GM23248 (cell line): ENCODE measurements at regions not wholly inside any gene's neighbourhood (a gene's known extent, or its start where the extent isn't known, plus 50 kb on each side); places are given as distances from the start of the nearest gene placed in this dataset.
"Not testable (repeated sequence)": the region's sequence is repeated elsewhere in the genome, so short reads cannot be mapped to it uniquely, and the experiment has no call there.

ENCODE experiments used
- DNase-seq: peaks from one replicate; pipeline ENCODE4 v3.0.0-alpha.2; 2015
- H2AFZ ChIP-seq: fragments of 200-600 bp; sonication (generic); 2 replicates; pipeline ENCODE4 v1.6.1; 2016; ENCODE audit warnings: antibody characterized with exemption
- H3F3A ChIP-seq: fragments of 200-600 bp; sonication (generic); 2 replicates; pipeline ENCODE4 v1.6.1; 2016; ENCODE audit warnings: mild to moderate bottlenecking, antibody characterized with exemption, mixed run types; ENCODE audit not compliant: insufficient read depth
- H3K27ac ChIP-seq: fragments of 200-600 bp; sonication (generic); 2 replicates; pipeline ENCODE4 v1.5.1; 2016; ENCODE audit warnings: mild to moderate bottlenecking
- H3K27me3 ChIP-seq: fragments of 200-600 bp; sonication (generic); replicated peaks from 2 replicates; pipeline ENCODE4 v1.6.1; 2016; ENCODE audit warnings: mild to moderate bottlenecking; ENCODE audit not compliant: insufficient read depth
- H3K36me3 ChIP-seq: fragments of 200-600 bp; sonication (generic); 2 replicates; pipeline ENCODE4 v1.6.1; 2016; ENCODE audit warnings: low read depth, mild to moderate bottlenecking
- H3K4me1 ChIP-seq: fragments of 200-600 bp; sonication (generic); 2 replicates; pipeline ENCODE4 v1.6.1; 2016; ENCODE audit warnings: mild to moderate bottlenecking; ENCODE audit not compliant: insufficient read depth
- H3K4me2 ChIP-seq: fragments of 200-600 bp; sonication (generic); one replicate; pipeline ENCODE4 v1.6.1; 2016; ENCODE audit warnings: mild to moderate bottlenecking; ENCODE audit not compliant: unreplicated experiment
- H3K4me3 ChIP-seq: fragments of 200-600 bp; sonication (generic); 2 replicates; pipeline ENCODE4 v1.5.1; 2016; ENCODE audit warnings: mild to moderate bottlenecking
- H3K79me2 ChIP-seq: fragments of 200-600 bp; sonication (generic); 2 replicates; pipeline ENCODE4 v1.6.1; 2016; ENCODE audit warnings: mild to moderate bottlenecking; ENCODE audit not compliant: insufficient read depth
- H3K9ac ChIP-seq: fragments of 200-600 bp; sonication (generic); 2 replicates; pipeline ENCODE4 v1.6.1; 2016; ENCODE audit warnings: mild to moderate bottlenecking
- H3K9me2 ChIP-seq: fragments of 200-600 bp; sonication (generic); 2 replicates; pipeline ENCODE4 v1.6.1; 2016; ENCODE audit warnings: mixed run types, mild to moderate bottlenecking, moderate library complexity; ENCODE audit not compliant: insufficient read depth
- H3K9me3 ChIP-seq: fragments of 200-600 bp; sonication (generic); one replicate; pipeline ENCODE4 v1.6.1; 2017; ENCODE audit warnings: low read depth
- H4K20me1 ChIP-seq: fragments of 200-600 bp; sonication (generic); 2 replicates; pipeline ENCODE4 v1.6.0; 2016; ENCODE audit not compliant: insufficient read depth
- EZH2 ChIP-seq: fragments of 200-600 bp; sonication (generic); IDR thresholded peaks from 2 replicates; pipeline ENCODE4 v1.6.1; 2018; ENCODE audit warnings: antibody characterized with exemption, mild to moderate bottlenecking; ENCODE audit not compliant: insufficient read depth, poor library complexity, severe bottlenecking
- EZH2phosphoT487 ChIP-seq: fragments of 200-600 bp; sonication (generic); IDR thresholded peaks from 2 replicates; pipeline ENCODE4 v1.6.1; 2018; ENCODE audit warnings: antibody characterized with exemption, moderate library complexity, mild to moderate bottlenecking, low read depth; ENCODE audit not compliant: insufficient read depth
- WGBS, 2 experiments: methylation state at CpG; one replicate each; pipeline ENCODE4 v1.1.6; 2015 to 2017; ENCODE audit warnings: low lambda C conversion rate in 2 of 2, low coverage in 1 of 2; ENCODE audit errors: missing lambda C conversion rate in 2 of 2; 5-methylcytosine and 5-hydroxymethylcytosine counted together
- in situ Hi-C: fragments of 300-500 bp; cut with MboI; formaldehyde crosslinking; loops from 2 replicates; pipeline ENCODE4 v1.15.0; 2020

GRCh38 chr2:160584972-160585494, 91.4 kb upstream of the RBMS1 start:
- in situ Hi-C loops = no loop called here
- no peaks in the 10 kb centered on the region for H3K27me3 ChIP-seq
- peaks cover 30% of the 10 kb centered on the region for H3F3A ChIP-seq
- no peak overlapping the region for H2AFZ ChIP-seq
- no peaks in the 10 kb centered on the region for H3K9me3 ChIP-seq
- H3K36me3 ChIP-seq = no peaks in the 10 kb centered on the region
- H3K9me2 ChIP-seq = no peaks in the 10 kb centered on the region
- no peak overlapping the region for H3K4me3 ChIP-seq
- H3K79me2 ChIP-seq = no peaks in the 10 kb centered on the region
- DNase-seq = peak; percentile 36
- no peak for TF ChIP-seq EZH2
- no peak for TF ChIP-seq EZH2phosphoT487
- no peaks in the 10 kb centered on the region for H4K20me1 ChIP-seq
- H3K9ac ChIP-seq = no peak overlapping the region
- no peak overlapping the region for H3K4me2 ChIP-seq
- H3K27ac ChIP-seq = peak overlapping the region; percentile 1; the same call in 1 of the 2 replicates
- H3K4me1 ChIP-seq = peaks cover 48% of the 10 kb centered on the region

- peak; percentile 30 for DNase-seq
- 80 to 93% methylated on average over 1 of the region's 1 CpG for WGBS, 2 experiments
- H3K79me2 ChIP-seq = no peaks in the 10 kb centered on the region
- no peak overlapping the region for H3K4me3 ChIP-seq
- no peak overlapping the region for H3K27ac ChIP-seq
- H2AFZ ChIP-seq = no peak overlapping the region
- H3K4me2 ChIP-seq = no peak overlapping the region
- H3K9ac ChIP-seq = no peak overlapping the region
- no peaks in the 10 kb centered on the region for H3K27me3 ChIP-seq
- no peaks in the 10 kb centered on the region for H3F3A ChIP-seq
- in situ Hi-C loops = no loop called here
- H3K4me1 ChIP-seq = no peaks in the 10 kb centered on the region
- no peaks in the 10 kb centered on the region for H3K9me3 ChIP-seq
- H3K36me3 ChIP-seq = no peaks in the 10 kb centered on the region
- H4K20me1 ChIP-seq = no peaks in the 10 kb centered on the region
- TF ChIP-seq EZH2phosphoT487 = no peak
- no peaks in the 10 kb centered on the region for H3K9me2 ChIP-seq
These were observed 97.1 kb upstream of the RBMS1 start for GRCh38 chr2:160590664-160591063.

- Histone ChIP-seq H3K4me2 (no peak overlapping the region), H4K20me1 (no peaks in the 10 kb centered on the region), H3K9me2 (no peaks in the 10 kb centered on the region), H3K4me3 (no peak overlapping the region), H3K9me3 (no peaks in the 10 kb centered on the region), H3K4me1 (no peaks in the 10 kb centered on the region), H3K36me3 (no peaks in the 10 kb centered on the region), H3K27me3 (no peaks in the 10 kb centered on the region), H3K9ac (no peak overlapping the region), H3F3A (no peaks in the 10 kb centered on the region), H3K79me2 (no peaks in the 10 kb centered on the region), H2AFZ (no peak overlapping the region), H3K27ac (no peak overlapping the region)
- no peak for DNase-seq
- TF ChIP-seq EZH2 = no peak
- TF ChIP-seq EZH2phosphoT487 = no peak
- in situ Hi-C loops = no loop called here
- 77 to 96% methylated on average over 1 of the region's 1 CpG for WGBS, 2 experiments
These were observed 98.8 kb upstream of the RBMS1 start for GRCh38 chr2:160592401-160592800.

- Histone ChIP-seq H3K9ac (no peak overlapping the region), H2AFZ (no peak overlapping the region), H3K27me3 (no peaks in the 10 kb centered on the region), H4K20me1 (no peaks in the 10 kb centered on the region), H3K27ac (no peak overlapping the region), H3K79me2 (no peaks in the 10 kb centered on the region), H3K36me3 (no peaks in the 10 kb centered on the region), H3K4me1 (no peaks in the 10 kb centered on the region), H3K9me3 (no peaks in the 10 kb centered on the region), H3K9me2 (no peaks in the 10 kb centered on the region), H3K4me2 (no peak overlapping the region), H3F3A (no peaks in the 10 kb centered on the region), H3K4me3 (no peak overlapping the region)
- DNase-seq = no peak
- in situ Hi-C loops = no loop called here
- TF ChIP-seq EZH2 (no peak), EZH2phosphoT487 (no peak)
These were observed 99.4 kb upstream of the RBMS1 start for GRCh38 chr2:160592993-160593392.

GRCh38 chr2:160596441-160596840, 102.8 kb upstream of the RBMS1 start:
- H3F3A ChIP-seq = no peaks in the 10 kb centered on the region
- no peaks in the 10 kb centered on the region for H3K79me2 ChIP-seq
- TF ChIP-seq EZH2 (no peak), EZH2phosphoT487 (no peak)
- no peaks in the 10 kb centered on the region for H3K4me1 ChIP-seq
- H3K27ac ChIP-seq = no peak overlapping the region
- H3K36me3 ChIP-seq = no peaks in the 10 kb centered on the region
- no peak overlapping the region for H3K4me3 ChIP-seq
- no peaks in the 10 kb centered on the region for H3K9me2 ChIP-seq
- no peak overlapping the region for H3K9ac ChIP-seq
- no peak for DNase-seq
- in situ Hi-C loops = no loop called here
- H3K27me3 ChIP-seq = no peaks in the 10 kb centered on the region
- no peak overlapping the region for H2AFZ ChIP-seq
- H4K20me1 ChIP-seq = no peaks in the 10 kb centered on the region
- no peak overlapping the region for H3K4me2 ChIP-seq
- no peaks in the 10 kb centered on the region for H3K9me3 ChIP-seq

- H3F3A ChIP-seq, H3K27ac ChIP-seq, H3K79me2 ChIP-seq, H3K4me1 ChIP-seq, in situ Hi-C loops, H3K9me3 ChIP-seq, H3K4me2 ChIP-seq, DNase-seq, H2AFZ ChIP-seq, H3K4me3 ChIP-seq, H3K36me3 ChIP-seq, H3K9me2 ChIP-seq, H3K27me3 ChIP-seq, H4K20me1 ChIP-seq, H3K9ac ChIP-seq: not testable (repeated sequence)
- 64 to 80% methylated on average over 1 of the region's 1 CpG for WGBS, 2 experiments
These were observed 106.8 kb upstream of the RBMS1 start for GRCh38 chr2:160600437-160600836.
